ENCODE measurements at regions not wholly inside any gene's neighbourhood (a gene's known extent, or its start where the extent isn't known, plus 50 kb on each side); places are given as distances from the start of the nearest gene placed in this dataset.

GRCh38 chr1:72649211-72649888, 367.0 kb upstream of the NEGR1 start:
- DNase-seq (ENCODE audit: low read depth): no peak

- DNase-seq (ENCODE audit: low read depth): no peak
These were observed 366.1 kb upstream of the NEGR1 start for GRCh38 chr1:72648465-72648864.

GRCh38 chr1:72643142-72643541, 360.8 kb upstream of the NEGR1 start:
- DNase-seq (ENCODE audit: low read depth): no peak

GRCh38 chr1:72637593-72637992, 355.3 kb upstream of the NEGR1 start:
- DNase-seq (ENCODE audit: low read depth): no peak

DNA sequence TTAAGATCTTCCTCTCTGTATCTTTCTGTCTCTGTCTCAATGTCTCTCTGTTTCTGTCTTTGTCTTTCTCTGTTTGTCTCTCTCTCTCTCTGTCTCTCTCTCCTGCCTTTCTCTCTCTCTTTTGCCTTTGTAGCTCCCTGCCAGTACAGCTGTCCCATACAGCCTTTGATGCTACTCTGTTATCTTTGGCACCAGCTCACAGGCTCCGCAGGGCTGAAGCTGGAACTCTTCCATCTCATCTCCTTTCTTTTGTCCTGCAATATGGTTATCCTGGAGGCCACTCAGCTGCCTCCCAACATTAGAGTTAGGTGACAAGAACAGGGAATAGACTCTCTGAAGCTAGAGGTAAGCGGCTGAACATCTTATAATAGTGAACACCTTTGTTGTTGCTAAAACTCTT, 354.3 kb upstream of the NEGR1 start:
- DNase-seq (ENCODE audit: low read depth): no peak

DNA sequence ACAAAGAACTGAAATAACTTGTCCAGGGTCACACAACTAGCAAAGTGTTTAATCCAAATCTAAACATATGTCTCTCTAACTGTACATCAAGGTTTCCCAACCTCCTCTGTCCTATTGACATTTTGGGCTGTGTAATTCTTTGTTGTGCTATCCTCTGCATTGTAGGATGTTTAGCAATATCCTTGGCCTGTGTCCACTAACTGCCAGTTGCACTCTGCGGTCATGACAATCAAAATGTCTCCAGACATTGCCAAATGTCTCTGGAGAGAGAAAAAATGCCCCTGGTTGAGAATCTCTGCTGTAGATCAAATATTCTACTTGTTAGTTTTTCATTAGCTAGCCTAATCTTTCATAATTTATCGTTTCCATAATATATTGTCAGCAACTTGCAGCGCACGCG, 353.4 kb upstream of the NEGR1 start:
- no peak for DNase-seq (ENCODE audit: low read depth)

GRCh38 chr1:72634946-72635345, 352.6 kb upstream of the NEGR1 start:
- no peak for DNase-seq (ENCODE audit: low read depth)

DNA sequence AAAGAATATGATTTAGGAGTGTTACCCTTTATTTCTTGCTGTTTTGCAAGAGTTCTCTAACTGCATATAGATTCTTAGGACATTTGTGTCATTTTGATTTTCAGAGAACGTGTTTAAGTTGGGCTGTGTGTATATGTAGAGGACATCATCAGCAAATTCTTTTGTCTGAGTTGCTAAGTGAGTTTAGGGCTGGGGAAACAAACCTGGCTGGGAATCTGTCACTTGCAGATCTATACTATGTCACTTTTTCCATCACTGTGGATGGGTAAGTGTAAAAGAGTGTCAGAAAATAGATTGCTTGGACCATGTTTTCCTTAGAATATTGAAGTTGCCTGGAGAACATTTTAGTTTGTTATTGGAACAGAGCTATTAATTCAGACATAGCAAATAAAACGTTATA, 349.1 kb upstream of the NEGR1 start:
- DNase-seq (ENCODE audit: low read depth): no peak

DNA sequence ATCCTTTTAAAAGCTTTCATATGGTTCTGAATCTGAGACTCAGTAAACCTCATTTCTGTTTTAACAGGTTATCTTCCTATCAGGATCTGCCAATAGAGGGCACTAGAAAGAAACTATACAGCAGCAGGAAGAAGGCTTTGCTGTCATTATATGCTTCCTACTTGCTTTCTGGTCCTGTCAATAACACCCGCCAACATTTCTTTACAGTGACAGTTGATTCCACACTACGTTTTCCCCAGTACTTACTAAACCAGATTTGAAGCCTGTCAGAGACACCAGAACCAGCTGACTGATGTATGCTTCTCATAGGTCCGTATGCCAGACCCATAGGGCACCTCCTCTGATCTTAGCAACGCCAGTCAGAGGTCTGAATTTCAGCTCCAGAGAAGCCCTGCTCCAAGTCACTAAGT, 341.0 kb upstream of the NEGR1 start:
- peak; percentile 60 for DNase-seq (ENCODE audit: low read depth)

DNA sequence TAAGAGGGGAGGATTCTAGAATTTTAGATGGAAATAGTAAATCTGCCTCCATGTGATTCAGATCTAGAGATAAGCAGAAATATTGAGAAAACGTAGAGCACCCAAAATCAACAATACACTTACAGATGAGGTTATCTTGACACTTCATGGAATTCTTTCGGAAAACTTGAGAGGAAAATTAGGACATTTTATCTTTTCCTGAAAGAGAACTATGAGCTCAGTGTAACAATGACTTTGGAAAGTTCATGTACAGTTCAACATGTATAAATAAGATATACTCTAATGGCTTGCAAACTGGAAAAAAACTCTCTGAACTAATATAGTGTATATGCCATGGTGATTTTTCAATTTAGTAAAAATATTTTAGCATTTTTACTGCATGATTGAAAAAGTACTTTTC, 338.1 kb upstream of the NEGR1 start:
- DNase-seq (ENCODE audit: low read depth): no peak

DNA sequence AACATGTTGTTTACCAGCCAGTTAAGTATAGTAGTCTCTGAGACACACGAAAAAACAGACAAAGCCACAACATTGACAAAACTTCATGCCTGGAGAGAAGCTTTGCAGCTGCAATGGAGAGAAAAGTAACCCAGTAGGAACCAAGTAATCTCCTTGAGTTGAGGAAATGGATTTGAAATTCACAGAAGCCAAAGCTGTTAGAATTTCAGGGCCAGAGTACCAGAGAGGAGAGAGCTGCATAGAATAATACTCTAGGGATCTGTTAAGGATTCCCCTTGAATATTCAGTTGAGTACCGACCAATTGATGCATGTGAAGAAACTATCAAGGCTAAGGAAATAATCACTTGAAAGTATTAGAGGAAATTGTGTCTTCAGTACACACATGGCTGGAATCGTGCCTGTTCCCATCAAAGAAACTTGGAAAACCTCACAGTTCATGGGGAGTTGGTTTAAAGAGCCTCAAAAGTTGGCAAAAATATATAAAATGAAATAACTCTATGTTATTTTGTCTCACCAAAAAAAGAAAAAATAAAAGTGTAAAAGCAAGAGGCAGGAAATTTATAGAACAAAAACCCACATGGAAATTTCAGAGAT, 324.0 kb upstream of the NEGR1 start:
- DNase-seq (ENCODE audit: low read depth): no peak

DNA sequence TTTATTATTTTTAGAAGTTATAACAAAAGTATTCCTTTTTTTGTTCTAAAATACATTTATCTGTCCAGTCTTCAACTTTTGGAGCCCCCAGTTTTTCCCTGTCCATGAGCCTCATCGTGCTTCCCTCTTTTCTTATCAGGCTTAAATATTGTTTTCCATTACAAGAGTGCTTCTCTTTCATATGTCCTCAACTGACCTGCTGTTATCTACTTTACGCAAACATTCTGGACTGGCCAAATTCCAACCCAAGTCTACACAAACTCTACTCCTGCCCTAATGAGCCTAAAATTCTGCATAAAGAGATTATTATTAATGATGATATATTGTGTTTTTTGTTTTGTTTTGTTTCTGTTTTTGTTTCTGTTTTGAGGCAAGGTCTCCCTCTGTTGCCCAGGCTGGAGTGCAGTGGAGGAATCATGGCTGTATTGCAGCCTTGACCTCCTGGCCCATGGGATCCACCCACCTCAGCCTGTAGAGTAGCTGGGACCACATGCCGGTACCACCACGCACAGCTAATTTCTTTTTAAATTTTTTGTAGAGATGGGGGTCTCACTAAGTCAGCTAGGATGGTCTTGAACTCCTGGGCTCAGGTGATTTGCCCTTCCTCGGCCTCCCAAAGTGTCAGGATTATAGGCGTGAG, 318.8 kb upstream of the NEGR1 start:
- DNase-seq (ENCODE audit: low read depth): no peak

DNA sequence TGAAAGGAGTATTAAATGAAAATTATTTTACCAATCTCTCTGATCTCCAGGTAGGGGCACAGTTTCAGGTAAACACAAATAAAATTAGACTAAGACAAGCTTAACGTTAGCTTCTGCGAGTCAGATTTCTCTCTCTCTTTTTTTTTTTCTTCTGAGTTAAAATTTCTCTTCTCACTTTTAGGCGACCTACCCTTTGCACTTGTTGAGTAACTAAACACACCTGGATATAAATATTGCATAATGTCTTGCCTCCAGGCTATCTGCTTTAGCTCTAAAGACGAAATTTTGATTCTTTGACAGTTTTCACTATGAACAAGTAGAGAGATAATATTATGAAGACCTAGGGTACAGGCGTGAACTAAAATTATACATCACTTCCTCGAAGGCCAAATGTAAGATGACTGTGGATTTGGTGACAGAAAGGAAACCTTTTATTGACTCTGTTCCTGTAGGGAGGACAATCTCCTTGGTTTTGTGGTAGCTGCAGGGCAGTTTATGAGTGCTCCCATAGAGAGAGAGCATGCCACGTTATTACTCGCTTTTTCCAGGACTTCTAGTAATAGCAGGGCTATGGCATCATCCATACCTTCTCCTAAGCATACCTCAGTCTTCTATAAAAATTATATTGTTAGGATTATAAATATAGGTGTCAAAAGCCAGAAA, 303.8 kb upstream of the NEGR1 start:
- no peak for DNase-seq (ENCODE audit: low read depth)

DNA sequence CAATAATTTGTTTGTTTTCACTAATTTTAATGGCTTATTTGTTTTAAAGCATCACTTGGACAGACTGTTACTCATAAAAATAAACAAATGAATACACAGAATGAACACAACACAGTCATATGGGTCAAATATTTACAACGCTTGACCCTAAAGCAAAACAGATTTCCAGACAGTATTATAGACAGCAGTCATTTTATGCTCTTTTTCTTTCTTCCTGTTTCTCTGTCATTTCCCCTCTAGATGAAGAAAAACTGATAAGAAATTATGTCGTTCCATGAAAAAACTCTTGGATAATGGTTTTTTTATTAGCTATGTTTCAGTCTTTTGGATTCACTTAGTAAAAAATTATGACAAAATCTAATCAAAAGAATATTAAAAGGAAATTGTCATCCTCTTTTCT, 297.3 kb upstream of the NEGR1 start:
- no peak for DNase-seq (ENCODE audit: low read depth)

GRCh38 chr1:72570815-72571214, 288.5 kb upstream of the NEGR1 start:
- DNase-seq (ENCODE audit: low read depth): no peak

DNA sequence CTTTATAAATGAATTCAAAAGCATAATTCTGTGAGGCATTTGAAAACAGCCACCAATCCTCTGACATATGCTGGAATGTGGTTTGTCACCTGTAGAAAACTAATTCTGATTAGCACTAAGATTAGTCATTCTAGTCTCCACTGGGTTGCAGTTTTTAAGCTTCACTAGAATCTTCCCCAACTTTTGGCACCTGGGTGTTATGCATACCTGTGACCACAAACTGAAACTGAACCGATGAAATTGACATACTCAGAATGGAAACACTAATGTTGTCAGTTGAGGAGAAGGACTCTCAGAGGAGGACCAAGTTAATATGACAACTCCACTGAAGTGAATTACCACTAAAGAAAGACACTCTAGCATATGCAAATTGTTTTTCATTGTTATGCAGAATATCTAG, 285.8 kb upstream of the NEGR1 start:
- DNase-seq (ENCODE audit: low read depth): no peak

- no peak for DNase-seq (ENCODE audit: low read depth)
These were observed 285.2 kb upstream of the NEGR1 start for GRCh38 chr1:72567521-72567920.

DNA sequence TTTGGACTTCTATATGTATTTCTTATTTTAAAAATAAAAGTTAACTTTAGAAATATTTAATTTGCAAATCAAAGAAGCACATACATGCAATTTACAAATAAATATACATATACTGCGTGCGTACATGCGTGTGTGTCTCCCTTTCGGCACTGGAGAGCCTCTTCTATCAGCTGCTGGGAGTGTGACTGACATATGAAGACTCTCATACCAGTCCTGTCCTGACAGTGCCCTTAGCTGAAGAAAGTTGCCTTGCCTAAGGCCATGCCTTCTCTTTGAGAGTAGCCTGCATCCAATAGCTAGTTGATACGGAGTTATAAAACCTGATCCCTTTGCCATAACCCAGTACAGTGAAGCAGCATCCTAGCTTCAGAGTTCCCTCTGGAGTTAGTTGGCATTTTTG, 282.4 kb upstream of the NEGR1 start:
- no peak for DNase-seq (ENCODE audit: low read depth)

GRCh38 chr1:72557446-72558049, 275.2 kb upstream of the NEGR1 start:
- peak; percentile 46 for DNase-seq (ENCODE audit: low read depth)

DNA sequence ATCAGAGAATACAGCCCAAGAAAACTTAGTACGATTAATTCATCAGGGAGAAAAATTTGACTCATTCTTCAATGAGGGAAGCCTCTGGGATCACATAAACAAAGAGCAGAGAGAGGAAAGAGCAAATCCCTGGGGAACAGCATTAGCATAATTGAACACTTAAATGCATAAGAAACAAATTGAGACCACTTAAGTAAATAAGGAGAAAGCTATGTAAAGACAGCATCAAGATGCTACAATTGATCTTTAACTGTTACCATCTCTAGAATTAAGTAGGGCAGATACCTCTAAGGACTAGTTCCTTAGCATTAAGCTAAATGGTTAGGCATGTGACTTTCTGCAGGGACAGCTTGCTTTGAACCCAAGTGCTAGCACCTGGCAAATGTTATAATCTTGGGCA, 265.1 kb upstream of the NEGR1 start:
- no peak for DNase-seq (ENCODE audit: low read depth)

GRCh38 chr1:72540674-72541073, 258.3 kb upstream of the NEGR1 start:
- no peak for DNase-seq (ENCODE audit: low read depth)

DNA sequence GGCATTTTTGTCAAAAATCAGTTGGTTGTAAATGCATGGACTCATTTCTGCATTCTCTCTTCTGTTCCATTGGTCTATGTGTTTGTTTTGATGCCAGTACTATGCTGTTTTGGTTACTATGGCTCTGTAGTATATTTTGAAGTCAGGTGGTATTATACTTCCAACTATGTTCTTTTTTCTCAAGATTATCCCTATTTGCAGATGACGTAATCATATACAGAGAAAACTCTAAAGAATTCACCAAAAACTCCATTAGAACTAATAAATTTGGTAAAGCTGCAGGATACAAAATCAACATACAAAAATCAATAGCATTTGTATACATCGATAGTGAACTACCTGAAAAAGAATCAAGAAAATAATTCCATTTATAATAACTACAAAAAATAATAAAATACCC, 253.1 kb upstream of the NEGR1 start:
- DNase-seq (ENCODE audit: low read depth): no peak

GRCh38 chr1:72530646-72531045, 248.3 kb upstream of the NEGR1 start:
- peak; percentile 34 for DNase-seq (ENCODE audit: low read depth)
